CD8-positive, alpha-beta memory T cell (primary cell): ENCODE measurements at regions not wholly inside any gene's neighbourhood (a gene's known extent, or its start where the extent isn't known, plus 50 kb on each side); places are given as distances from the start of the nearest gene placed in this dataset.
A peak's percentile ranks its signal among the peaks of the same experiment; 100 is the strongest.

Experiments
- CTCF ChIA-PET: fragments of 350-600 bp; sonication (Branson Sonifier 250); formaldehyde crosslinking; loops from one replicate; lab custom pipeline; 2021; ENCODE audit warnings: antibody characterized with exemption; lab: Charles Lee
- POLR2A ChIA-PET: fragments of 350-600 bp; sonication (Branson Sonifier 250); formaldehyde crosslinking; loops from one replicate; lab custom pipeline; 2021; ENCODE audit warnings: antibody characterized with exemption; lab: Charles Lee
- DNase-seq, 5 donors: peaks; one replicate each; pipeline versions ENCODE4 v3.0.0 to v3.0.0-alpha.2; 2020 to 2022; ENCODE audit warnings: mixed read lengths in 1 of 5
- H3K27ac ChIP-seq: one replicate; pipeline ENCODE4 v1.7.0; 2013; ENCODE audit warnings: low read depth, mild to moderate bottlenecking, low read length, moderate library complexity
- H3K27me3 ChIP-seq: 2 replicates; pipeline ENCODE4 v1.7.0; 2013; ENCODE audit warnings: low read length, mild to moderate bottlenecking; ENCODE audit not compliant: insufficient read depth, poor library complexity, severe bottlenecking
- H3K36me3 ChIP-seq: 2 replicates; pipeline ENCODE4 v1.7.0; 2013; ENCODE audit warnings: mild to moderate bottlenecking, low read length, moderate library complexity; ENCODE audit not compliant: insufficient read depth
- H3K4me1 ChIP-seq: 2 replicates; pipeline ENCODE4 v1.7.0; 2013; ENCODE audit warnings: mild to moderate bottlenecking, low read length, moderate library complexity; ENCODE audit not compliant: insufficient read depth
- H3K4me3 ChIP-seq: 2 replicates; pipeline ENCODE4 v1.7.0; 2013; ENCODE audit warnings: mild to moderate bottlenecking, low read length
- H3K9me3 ChIP-seq: 2 replicates; pipeline ENCODE4 v1.7.0; 2013; ENCODE audit warnings: mild to moderate bottlenecking, low read length
- H3K27ac Mint-ChIP-seq, 8 donors: one replicate each; pipeline ENCODE4 v1.8.0; 2020 to 2021; ENCODE audit warnings: mixed read lengths in 8 of 8, mild to moderate bottlenecking in 6 of 8, inconsistent platforms in 3 of 8, moderate library complexity in 3 of 8
- H3K27me3 Mint-ChIP-seq, 2 donors: one replicate each; pipeline ENCODE4 v1.8.0; 2020 to 2021; ENCODE audit warnings: mixed read lengths in 2 of 2, mild to moderate bottlenecking in 1 of 2, moderate library complexity in 1 of 2
- H3K36me3 Mint-ChIP-seq, 3 donors: one replicate each; pipeline ENCODE4 v1.8.0; 2020 to 2021; ENCODE audit warnings: mixed read lengths in 3 of 3, inconsistent platforms in 1 of 3, mild to moderate bottlenecking in 1 of 3
- H3K4me1 Mint-ChIP-seq, 3 donors: one replicate each; pipeline ENCODE4 v1.8.0; 2020 to 2021; ENCODE audit warnings: mixed read lengths in 3 of 3, inconsistent platforms in 1 of 3, mild to moderate bottlenecking in 1 of 3
- H3K4me3 Mint-ChIP-seq, 7 donors: one replicate each; pipeline ENCODE4 v1.8.0; 2020 to 2021; ENCODE audit warnings: mixed read lengths in 7 of 7, mild to moderate bottlenecking in 6 of 7, moderate library complexity in 4 of 7, inconsistent platforms in 2 of 7
- H3K9me3 Mint-ChIP-seq, 5 donors: one replicate each; pipeline ENCODE4 v1.8.0; 2020 to 2022; ENCODE audit warnings: mixed read lengths in 5 of 5, mild to moderate bottlenecking in 3 of 5, moderate library complexity in 2 of 5, inconsistent platforms in 1 of 5

- Mint-ChIP-seq H3K4me1 (peaks cover 23 to 40% (median 24%) of the 10 kb centered on the region in 3 donors), H3K9me3 (no peaks in the 10 kb centered on the region), H3K36me3 (no peaks in the 10 kb centered on the region), H3K27me3 (peaks cover 0 to 8% of the 10 kb centered on the region in 2 donors), H3K4me3 (peak overlapping the region; percentile 62 to 93 (median 73)), H3K27ac (peak overlapping the region; percentile 87 to 99 (median 95))
- H3K9me3 ChIP-seq, result no peaks in the 10 kb centered on the region
- H3K27me3 ChIP-seq, result no peaks in the 10 kb centered on the region
- ChIA-PET POLR2A (no interaction called here), CTCF (no interaction called here)
- peak overlapping the region; percentile 18 for H3K27ac ChIP-seq
- H3K36me3 ChIP-seq, result no peaks in the 10 kb centered on the region
- peak overlapping the region; percentile 4 for H3K4me3 ChIP-seq
- H3K4me1 ChIP-seq, result peaks cover 43% of the 10 kb centered on the region
- DNase-seq, result peak in 2 of 5 donors; percentile 8 to 61
Observed at GRCh38 chr2:236969767-236970655, 115.7 kb upstream of the COPS8 start.

DNA sequence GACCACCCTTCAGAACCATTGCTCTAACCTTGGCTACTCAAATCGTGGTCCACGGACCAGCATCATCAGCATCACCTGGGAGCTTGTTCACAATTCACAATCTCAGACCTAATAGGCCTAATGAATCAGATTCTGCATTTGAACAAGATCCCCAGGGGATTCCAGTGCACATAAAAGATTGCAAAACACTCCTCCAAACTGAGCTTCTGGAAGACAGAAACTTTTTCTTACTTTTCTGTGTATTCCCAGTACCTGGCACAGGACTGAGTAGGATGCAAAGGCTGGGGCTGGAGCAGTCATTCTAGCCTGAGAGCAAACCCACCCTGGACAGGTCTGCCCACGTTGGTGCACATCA lies 115.1 kb upstream of the COPS8 start:
- no peak overlapping the region for H3K4me3 Mint-ChIP-seq
- no peaks in the 10 kb centered on the region for H3K27me3 ChIP-seq
- H3K9me3 Mint-ChIP-seq, result no peaks in the 10 kb centered on the region
- H3K36me3 ChIP-seq, result no peaks in the 10 kb centered on the region
- H3K36me3 Mint-ChIP-seq, result no peaks in the 10 kb centered on the region
- POLR2A ChIA-PET, result no interaction called here
- peaks cover 4 to 8% of the 10 kb centered on the region in 2 donors for H3K27me3 Mint-ChIP-seq
- peaks cover 43% of the 10 kb centered on the region for H3K4me1 ChIP-seq
- H3K27ac ChIP-seq, result no peak overlapping the region
- no peak for DNase-seq
- peaks cover 23 to 40% (median 24%) of the 10 kb centered on the region in 3 donors for H3K4me1 Mint-ChIP-seq
- H3K9me3 ChIP-seq, result no peaks in the 10 kb centered on the region
- CTCF ChIA-PET, result no interaction called here
- peak overlapping the region in 4 of 8 donors; percentile 51 to 99 (median 91) for H3K27ac Mint-ChIP-seq
- no peak overlapping the region for H3K4me3 ChIP-seq

- H3K9me3 ChIP-seq, result no peaks in the 10 kb centered on the region
- peaks cover 8 to 9% of the 10 kb centered on the region in 2 donors for H3K27me3 Mint-ChIP-seq
- CTCF ChIA-PET, result no interaction called here
- H3K4me1 ChIP-seq, result peaks cover 43% of the 10 kb centered on the region
- POLR2A ChIA-PET, result interaction anchor here (0.5 kb wide), 1 partner anchor 148 kb away, joined by 3 read pairs; no protein-coding TSS in a partner anchor
- no peaks in the 10 kb centered on the region for H3K27me3 ChIP-seq
- peak overlapping the region in 3 of 8 donors; percentile 51 to 99 (median 86) for H3K27ac Mint-ChIP-seq
- H3K4me3 Mint-ChIP-seq, result no peak overlapping the region
- H3K27ac ChIP-seq, result no peak overlapping the region
- H3K4me3 ChIP-seq, result no peak overlapping the region
- H3K36me3 ChIP-seq, result no peaks in the 10 kb centered on the region
- H3K36me3 Mint-ChIP-seq, result no peaks in the 10 kb centered on the region
- no peak for DNase-seq
- H3K4me1 Mint-ChIP-seq, result peaks cover 23 to 40% (median 24%) of the 10 kb centered on the region in 3 donors
- H3K9me3 Mint-ChIP-seq, result no peaks in the 10 kb centered on the region
Observed at GRCh38 chr2:236971131-236971821, 114.4 kb upstream of the COPS8 start.

DNA sequence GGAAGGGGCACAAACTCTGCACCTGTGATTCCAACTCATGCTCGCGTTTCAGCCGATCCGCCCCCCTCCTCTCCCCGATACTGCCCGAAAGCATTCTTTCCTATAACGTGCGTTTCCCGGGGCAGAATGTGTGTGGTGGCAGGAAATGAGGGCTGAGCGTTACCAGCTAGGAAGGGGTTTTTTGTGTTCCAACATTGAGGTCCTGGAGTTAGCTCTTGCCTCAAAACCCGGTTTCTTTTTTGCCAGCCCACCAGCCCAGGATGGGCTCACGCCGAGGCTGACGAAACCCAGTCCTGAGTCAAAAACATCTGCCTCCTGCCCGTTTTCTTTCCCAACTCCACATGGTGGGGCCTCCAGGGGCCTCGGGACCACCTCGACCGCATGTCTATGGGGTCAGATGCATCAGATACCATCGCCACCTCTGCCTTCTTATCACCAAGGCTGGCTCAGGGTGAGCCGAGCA lies 113.7 kb upstream of the COPS8 start:
- H3K27ac ChIP-seq, result no peak overlapping the region
- POLR2A ChIA-PET, result interaction anchor here (0.5 kb wide), 1 partner anchor 149 kb away, joined by 3 read pairs; no protein-coding TSS in a partner anchor
- peaks cover 42% of the 10 kb centered on the region for H3K4me1 ChIP-seq
- no peak overlapping the region for H3K4me3 ChIP-seq
- DNase-seq, result no peak
- H3K4me1 Mint-ChIP-seq, result peaks cover 23 to 36% (median 24%) of the 10 kb centered on the region in 3 donors
- H3K27ac Mint-ChIP-seq, result peak overlapping the region in 1 of 8 donors; percentile 51
- no peaks in the 10 kb centered on the region for H3K9me3 Mint-ChIP-seq
- no peaks in the 10 kb centered on the region for H3K9me3 ChIP-seq
- no peaks in the 10 kb centered on the region for H3K36me3 Mint-ChIP-seq
- no peaks in the 10 kb centered on the region for H3K36me3 ChIP-seq
- CTCF ChIA-PET, result no interaction called here
- H3K27me3 ChIP-seq, result no peaks in the 10 kb centered on the region
- no peak overlapping the region for H3K4me3 Mint-ChIP-seq
- H3K27me3 Mint-ChIP-seq, result peaks cover 8 to 9% of the 10 kb centered on the region in 2 donors

DNA sequence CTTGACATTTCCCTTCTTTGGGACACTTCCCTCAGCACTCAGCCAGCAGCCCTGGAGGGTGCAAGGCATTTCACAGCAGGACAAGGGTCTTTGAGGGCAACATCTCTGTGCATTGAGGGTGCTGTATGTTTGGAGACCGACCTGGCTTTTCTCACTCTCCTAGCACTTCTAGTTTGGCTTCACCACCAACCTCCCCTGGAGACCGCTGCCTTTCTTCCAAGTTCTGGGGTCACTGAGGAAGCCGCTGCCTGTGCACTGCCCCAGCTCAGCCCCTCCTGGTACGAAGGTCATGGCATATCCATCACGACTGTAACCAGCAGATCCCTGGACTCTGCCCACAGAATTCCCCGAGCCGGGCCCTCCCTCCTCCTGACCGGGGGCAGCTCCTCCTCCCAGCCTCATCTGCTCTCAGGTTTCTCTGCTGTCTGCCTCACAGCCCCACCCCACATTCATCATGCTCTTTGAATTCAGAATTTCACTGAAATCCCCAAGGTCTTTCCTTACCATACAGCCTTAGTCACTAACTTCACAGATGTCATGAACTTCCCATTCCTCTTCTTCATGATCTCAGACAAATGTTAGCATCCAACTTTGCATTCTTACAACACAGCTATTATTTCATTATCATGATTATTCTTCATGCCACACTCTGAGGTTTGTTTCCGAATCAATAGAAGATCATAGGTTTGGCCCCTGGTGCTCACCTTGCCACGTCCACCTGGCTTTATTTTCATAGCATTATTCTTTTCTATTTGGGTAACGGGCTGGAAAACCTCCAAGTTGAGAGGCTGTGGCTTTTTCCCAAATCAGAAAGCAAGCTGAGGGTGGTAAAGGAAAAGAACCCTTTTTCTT lies 113.0 kb upstream of the COPS8 start:
- Histone ChIP-seq H3K27me3 (no peaks in the 10 kb centered on the region), H3K4me3 (no peak overlapping the region), H3K9me3 (no peaks in the 10 kb centered on the region), H3K36me3 (no peaks in the 10 kb centered on the region), H3K27ac (no peak overlapping the region), H3K4me1 (peaks cover 35% of the 10 kb centered on the region)
- no peak for DNase-seq
- ChIA-PET POLR2A (no interaction called here), CTCF (no interaction called here)
- H3K27ac Mint-ChIP-seq, result peak overlapping the region in 3 of 8 donors; percentile 13 to 84 (median 61)
- H3K4me1 Mint-ChIP-seq, result peaks cover 23 to 28% (median 23%) of the 10 kb centered on the region in 3 donors
- no peaks in the 10 kb centered on the region for H3K36me3 Mint-ChIP-seq
- H3K4me3 Mint-ChIP-seq, result no peak overlapping the region
- no peaks in the 10 kb centered on the region for H3K9me3 Mint-ChIP-seq
- H3K27me3 Mint-ChIP-seq, result peaks cover 15 to 16% of the 10 kb centered on the region in 2 donors

- Histone ChIP-seq H3K9me3 (no peaks in the 10 kb centered on the region), H3K27me3 (no peaks in the 10 kb centered on the region), H3K27ac (no peak overlapping the region), H3K4me1 (peaks cover 28% of the 10 kb centered on the region), H3K4me3 (no peak overlapping the region), H3K36me3 (no peaks in the 10 kb centered on the region)
- Mint-ChIP-seq H3K36me3 (no peaks in the 10 kb centered on the region), H3K27ac (peak overlapping the region in 2 of 8 donors; percentile 23 to 30), H3K4me3 (no peak overlapping the region), H3K9me3 (no peaks in the 10 kb centered on the region), H3K27me3 (peaks cover 15 to 21% of the 10 kb centered on the region in 2 donors), H3K4me1 (peaks cover 18 to 22% (median 18%) of the 10 kb centered on the region in 3 donors)
- CTCF ChIA-PET, result no interaction called here
- POLR2A ChIA-PET, result no interaction called here
- no peak for DNase-seq
Observed at GRCh38 chr2:236973343-236973980, 112.2 kb upstream of the COPS8 start.

- ChIA-PET POLR2A (no interaction called here), CTCF (no interaction called here)
- Histone ChIP-seq H3K27ac (no peak overlapping the region), H3K36me3 (no peaks in the 10 kb centered on the region), H3K4me1 (peaks cover 21% of the 10 kb centered on the region), H3K4me3 (no peak overlapping the region), H3K27me3 (no peaks in the 10 kb centered on the region), H3K9me3 (no peaks in the 10 kb centered on the region)
- Mint-ChIP-seq H3K27me3 (peaks cover 15 to 21% of the 10 kb centered on the region in 2 donors), H3K4me3 (no peak overlapping the region), H3K9me3 (no peaks in the 10 kb centered on the region), H3K4me1 (peaks cover 12 to 15% (median 12%) of the 10 kb centered on the region in 3 donors), H3K27ac (no peak overlapping the region), H3K36me3 (no peaks in the 10 kb centered on the region)
- DNase-seq, result no peak
Observed at GRCh38 chr2:236974148-236974547, 111.5 kb upstream of the COPS8 start.
